HG02973 (cell line): ENCODE measurements at regions not wholly inside any gene's neighbourhood (a gene's known extent, or its start where the extent isn't known, plus 50 kb on each side); places are given as distances from the start of the nearest gene placed in this dataset.
"Not testable (repeated sequence)": the region's sequence is repeated elsewhere in the genome, so short reads cannot be mapped to it uniquely, and the experiment has no call there.

Experiments
- ATAC-seq: cut with Tn5 transposase; IDR thresholded peaks from one replicate; pipeline ENCODE4 v1.9.1; 2021; ENCODE audit warnings: moderate library complexity; ENCODE audit not compliant: unreplicated experiment

DNA sequence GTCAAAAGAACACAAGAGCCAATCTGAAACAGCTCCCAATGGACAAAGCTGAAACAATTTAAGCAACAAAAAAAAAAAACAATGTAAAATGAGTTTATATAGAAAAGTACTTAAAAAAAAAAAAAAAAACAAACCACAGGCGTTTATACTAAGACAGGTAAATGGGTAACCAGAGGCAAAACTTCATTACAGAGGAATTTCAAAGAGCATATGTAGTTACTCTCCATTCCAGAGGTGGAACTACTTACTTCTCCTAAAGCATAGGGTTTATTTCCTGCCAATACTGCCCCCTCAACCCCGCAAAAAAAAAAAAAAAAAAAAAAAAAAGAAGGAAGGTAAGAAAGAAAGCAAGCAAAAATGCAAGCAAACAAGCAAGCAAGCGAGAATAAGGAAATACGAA, 132.9 kb downstream of the LIG4 start:
- ATAC-seq = no peak

DNA sequence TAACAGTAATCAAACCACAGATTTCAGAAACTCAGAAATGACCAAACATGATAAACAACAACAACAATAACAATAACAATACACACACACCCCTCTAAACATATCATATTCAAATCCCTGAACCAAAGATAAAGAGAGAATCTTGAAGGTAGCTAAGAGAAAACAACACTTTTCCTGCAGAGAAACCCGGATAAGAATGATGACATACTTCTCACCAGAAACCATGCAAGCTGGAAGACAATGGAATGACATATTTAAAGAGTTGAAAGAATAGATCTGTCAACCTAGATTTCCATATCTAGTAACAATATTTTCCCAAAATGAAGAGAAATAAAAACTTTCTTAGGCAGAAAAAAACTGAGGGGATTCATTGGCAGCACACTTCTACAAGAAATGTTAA, 138.1 kb downstream of the LIG4 start:
- ATAC-seq = no peak

DNA sequence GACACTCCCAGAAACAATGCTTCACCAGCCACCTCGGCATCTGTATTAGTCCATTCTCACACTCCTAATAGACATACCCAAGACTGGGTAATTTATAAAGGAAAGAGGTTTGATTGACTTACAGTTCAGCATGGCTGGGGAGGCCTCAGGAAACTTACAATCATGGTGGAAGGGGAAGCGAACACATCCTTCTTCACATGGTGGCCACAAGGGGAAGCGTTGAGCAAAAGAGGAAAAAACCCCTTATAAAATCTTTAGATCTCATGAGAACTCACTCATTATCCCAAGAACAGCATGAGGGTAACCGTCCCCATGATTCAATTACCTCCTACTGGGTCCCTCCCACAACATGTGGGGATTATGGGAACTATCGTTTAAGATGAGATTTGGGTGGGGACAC, 140.9 kb downstream of the LIG4 start:
- ATAC-seq = not testable (repeated sequence)

DNA sequence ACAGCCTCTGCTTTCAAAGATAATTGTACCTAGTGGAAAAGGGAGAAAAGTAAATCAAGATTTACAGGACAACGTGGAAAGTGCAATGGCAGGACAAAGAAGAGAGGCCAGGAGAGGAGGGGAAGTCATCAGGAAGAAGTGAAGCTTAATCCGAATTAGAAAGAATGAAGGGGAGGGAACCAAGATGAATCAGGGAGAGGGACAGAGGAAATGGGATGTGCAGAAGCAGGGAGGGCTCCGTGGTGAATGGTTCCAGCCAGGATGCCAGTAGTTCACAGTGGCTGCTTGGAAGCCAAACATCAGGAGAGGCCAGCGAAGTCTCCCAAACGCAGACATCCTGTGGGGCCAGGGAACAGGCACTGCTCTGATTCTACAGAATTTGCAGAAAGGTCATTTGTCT, 144.4 kb downstream of the LIG4 start:
- no peak for ATAC-seq

DNA sequence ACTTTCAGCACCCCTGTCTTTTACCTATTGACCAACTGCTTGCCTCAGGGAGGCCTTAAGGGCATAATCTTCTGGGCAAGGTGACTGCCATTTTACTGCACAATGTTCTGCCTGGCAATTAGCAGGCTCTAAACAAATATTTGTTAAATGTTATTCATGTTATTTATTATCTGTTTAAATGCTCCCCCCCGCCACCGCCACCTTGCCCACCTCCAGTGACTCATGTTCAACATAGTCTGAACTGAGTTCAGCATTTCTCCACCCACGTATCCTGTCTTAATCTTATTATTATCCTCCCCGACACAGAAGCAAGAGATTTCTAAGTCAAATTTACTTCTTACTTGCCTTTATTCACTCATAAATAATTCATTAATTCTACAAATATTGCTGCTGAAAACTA, 144.8 kb downstream of the LIG4 start:
- no peak for ATAC-seq

DNA sequence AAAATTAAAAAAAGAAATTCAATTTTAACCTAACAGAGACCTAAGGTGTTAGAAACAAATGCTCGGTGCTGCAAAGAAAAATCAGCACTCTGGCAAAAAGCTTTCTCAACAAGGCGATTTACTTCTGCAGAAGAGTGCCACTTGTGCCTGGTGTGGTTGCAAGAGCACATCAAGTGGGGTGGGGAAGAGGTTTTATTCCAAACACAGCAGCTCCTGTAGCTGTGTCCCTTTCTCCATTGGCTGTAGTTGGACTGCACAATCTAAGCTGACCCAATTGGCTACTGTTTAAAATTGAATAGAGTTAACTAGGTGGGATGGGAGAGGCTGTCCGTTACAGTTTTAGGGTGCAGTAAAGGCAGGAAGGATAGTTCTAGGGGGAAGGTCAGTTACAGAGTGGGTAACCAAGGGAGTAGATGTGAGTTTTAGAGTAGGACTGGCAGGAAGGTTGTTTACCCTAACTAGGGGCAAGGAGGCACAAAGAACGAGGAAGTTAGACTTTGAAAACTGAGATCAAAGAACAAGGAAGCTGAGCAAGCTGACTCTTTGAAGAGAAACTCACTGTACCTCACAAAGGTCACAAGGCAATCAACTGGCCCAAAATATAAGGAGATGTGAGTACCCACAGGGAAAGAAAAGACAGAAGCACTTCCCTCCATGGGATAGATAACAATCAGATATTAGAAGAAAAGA, 145.7 kb downstream of the LIG4 start:
- no peak for ATAC-seq

DNA sequence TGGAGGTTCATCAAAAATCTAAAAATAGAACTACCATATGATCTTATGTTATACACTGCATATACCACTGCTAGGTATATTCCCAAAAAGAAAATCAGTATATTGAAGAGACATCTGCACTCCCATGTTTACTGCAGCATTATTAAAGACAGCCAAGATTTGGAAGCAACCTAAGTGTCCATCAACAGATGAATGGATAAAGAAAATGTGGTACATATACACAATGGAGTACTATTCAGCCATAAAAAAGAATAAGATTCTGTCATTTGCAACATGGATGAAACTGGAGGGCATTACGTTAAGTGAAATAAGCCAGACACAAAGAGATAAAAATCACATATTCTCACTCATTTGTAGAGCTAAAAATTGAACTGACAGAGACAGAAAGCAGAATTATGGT, 151.0 kb downstream of the LIG4 start:
- ATAC-seq = not testable (repeated sequence)

DNA sequence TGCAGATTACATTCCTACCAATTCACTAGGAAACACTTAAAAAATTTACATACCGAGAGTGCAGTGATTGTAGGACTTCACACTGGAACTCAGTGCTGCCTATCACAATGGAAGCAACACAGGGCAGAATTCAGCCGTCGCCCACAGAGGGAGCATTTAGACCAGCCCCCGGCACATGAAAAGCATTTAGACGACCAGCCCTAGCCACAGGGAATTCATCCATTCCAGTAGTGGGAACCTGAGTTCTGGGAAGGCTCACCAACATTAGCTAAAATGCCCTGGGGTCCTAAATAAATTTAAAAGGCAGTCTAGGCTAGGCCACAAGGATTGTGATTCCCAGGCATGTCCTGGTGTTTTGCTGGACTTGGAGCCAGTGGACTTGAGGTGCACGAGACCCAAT, 155.2 kb downstream of the LIG4 start:
- ATAC-seq = no peak

DNA sequence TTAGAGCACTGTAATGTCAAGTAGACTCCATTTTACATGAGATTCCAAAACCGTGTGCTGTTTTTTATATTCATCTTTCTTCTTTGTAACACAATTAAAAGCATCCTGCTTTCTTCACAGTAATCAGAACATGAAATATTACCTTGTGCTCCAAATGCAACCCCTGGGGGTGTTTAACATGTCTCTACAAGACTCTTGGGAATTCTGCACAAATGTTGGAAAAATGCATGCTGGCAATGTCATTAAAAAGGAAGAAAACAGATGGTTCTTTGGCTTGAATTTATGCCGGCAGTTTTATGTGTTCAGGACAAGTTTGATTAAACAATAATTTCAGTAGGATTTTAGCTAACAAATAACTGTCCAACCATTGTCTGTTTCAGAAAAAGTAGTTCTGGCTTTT, 159.1 kb downstream of the LIG4 start:
- ATAC-seq = no peak

DNA sequence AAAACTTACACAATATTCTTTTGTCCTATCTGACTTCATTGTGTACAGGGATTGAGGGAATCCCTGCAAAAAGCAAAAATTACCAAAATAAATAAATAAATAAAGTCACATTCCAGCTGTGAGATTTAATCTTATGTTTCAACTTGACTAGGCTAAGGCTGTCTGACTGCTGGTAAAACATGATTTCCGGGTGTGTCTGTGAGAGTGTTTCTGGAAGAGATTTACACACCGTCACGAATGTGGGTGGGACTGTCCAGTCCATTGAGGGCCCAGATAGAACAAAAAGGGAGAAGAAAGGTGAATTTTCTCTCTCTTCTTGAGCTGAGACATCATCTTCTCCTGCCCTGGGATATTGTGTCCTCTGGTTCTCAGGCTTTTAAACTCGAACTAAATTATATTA, 166.1 kb downstream of the LIG4 start:
- ATAC-seq = no peak

DNA sequence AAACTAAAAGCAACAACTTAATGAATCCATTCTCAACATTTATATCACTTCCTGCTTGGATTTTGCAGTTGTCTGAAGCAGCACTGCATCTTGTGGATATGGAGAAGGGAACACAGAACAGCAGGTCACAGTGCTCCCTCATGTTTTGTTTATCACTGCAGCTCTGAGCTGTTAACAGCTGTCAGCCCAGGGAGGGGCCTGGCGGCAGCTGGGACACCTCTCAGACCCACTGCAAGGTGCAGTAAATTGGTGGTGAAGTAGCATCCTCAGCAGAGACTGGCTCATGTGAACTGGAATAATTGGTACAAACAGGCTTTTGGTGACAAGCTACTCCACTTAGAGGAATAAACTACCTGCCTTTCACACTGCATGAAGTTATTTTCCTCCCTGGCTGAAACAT, 170.4 kb downstream of the LIG4 start:
- ATAC-seq = no peak

DNA sequence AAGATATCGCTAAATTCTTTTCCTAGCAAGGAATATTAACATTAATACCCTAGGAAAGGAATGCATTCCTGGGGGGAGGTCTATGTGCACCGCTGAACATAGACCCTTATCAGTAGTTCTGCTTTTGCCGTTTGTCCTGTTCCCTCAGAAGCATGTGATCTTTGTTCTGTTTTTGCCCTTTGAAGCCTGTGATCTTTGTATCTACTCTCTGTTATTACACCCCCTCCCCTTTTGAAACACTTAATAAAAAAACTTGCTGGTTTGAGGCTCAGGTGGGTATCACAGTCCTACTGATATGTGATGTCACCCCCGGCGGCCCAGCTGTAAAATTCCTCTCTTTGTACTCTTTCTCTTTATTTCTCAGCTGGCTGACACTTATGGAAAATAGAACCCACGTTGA, 172.5 kb downstream of the LIG4 start:
- not testable (repeated sequence) for ATAC-seq

DNA sequence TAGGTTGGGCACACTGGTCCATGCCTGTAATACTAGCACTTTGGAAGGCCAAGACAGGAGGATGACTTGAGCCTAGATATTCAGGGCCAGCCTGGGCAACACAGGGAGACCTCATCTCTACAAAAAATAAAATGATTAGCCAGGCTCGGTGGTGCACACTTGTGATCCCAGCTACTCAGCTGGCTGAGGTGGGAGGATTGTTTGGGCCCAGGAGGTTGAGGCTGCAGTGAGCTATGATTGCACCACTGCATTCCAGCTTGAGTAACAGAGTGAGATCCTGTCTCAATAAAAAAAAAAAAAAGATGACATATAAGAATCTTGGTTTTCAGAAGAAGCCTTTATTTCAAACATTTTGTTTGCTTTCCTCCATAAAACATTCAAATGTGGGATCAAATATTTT, 178.0 kb downstream of the LIG4 start:
- ATAC-seq = no peak

DNA sequence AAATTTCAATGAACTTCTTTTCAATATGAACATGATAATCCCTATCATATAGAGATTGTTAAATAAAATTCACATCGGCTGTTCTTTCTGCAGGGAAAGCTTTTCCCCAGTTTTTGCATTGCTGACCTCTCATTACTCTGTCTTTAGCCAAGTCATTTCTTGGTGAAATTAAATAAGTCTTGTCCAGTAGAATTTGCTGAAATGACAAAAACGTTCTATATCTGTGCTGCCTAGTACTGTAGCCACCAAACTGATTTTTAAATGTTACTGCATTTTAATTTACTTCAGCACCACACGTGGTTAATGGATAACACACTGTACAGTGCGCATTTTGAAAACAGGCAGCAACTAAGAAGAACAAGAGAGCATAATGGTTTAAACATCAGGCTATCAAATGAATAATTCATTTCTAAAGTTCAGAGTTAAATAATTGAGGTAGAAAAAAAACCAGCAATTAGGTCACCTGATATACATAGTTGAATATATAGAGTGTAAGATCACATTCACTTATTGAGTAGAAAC, 178.9 kb downstream of the LIG4 start:
- ATAC-seq = no peak

DNA sequence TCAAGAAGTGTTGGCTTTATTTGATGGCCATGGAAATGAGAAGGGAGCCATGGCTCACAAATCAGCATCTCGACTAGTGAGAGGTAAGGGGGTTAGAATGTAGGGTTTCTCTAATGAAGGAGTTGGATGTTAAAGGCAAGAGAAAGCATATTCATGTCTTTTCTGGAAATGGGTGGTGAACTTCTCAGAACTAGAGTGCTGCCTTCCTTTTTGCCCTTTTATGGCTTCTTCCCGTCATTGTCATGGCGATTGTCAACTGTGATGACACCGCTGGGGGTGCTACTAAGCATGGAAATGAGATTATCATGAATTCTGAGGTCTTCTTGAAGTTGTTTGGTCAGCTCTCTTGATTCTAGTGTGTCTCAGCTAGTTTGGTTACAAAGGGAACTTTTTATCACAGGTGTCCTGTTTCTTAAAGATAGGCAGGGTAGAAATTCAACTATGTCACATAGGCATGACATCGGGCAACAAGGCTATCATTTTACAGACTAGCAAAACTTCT, 180.4 kb downstream of the LIG4 start:
- no peak for ATAC-seq

DNA sequence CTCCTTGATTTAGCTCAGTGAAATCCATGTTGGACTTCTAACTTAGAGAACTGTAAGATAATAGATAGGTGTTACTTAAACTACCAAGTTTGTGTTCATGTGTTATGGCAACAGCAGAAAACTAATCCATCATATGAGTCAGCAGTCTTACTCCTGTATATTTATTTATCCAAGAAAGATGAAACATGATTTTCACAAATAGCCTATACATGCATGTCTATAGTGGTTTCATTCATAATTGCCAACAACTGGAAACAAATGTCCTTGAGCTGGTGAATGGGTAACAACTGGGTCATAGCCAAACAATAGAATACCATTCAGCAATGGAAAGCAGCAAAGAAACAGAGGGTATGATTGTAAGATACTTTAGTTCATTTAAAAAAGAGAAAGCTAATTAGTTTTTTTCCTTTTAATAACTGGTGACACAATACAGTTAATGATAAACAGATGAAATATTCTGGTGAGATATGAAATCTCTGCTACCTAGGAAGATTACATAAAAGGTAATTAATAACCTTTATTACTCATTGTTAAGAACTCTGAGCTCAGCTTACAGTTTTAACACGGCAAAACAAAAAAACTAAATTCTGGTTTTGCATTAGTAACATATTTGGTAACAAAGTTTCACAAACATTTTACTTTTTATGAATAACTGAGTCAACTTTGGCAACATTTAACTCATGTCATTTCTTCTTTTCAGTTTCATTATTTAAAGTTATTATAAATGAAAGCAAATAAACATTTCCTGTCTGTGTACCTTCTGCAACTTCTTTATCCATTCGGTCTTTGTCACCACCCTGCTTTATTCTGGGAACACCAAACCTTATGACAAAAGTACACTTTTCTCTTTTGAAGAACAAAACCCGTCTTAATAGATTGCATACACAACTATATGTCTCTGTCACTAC, 181.3 kb downstream of the LIG4 start:
- ATAC-seq = no peak

DNA sequence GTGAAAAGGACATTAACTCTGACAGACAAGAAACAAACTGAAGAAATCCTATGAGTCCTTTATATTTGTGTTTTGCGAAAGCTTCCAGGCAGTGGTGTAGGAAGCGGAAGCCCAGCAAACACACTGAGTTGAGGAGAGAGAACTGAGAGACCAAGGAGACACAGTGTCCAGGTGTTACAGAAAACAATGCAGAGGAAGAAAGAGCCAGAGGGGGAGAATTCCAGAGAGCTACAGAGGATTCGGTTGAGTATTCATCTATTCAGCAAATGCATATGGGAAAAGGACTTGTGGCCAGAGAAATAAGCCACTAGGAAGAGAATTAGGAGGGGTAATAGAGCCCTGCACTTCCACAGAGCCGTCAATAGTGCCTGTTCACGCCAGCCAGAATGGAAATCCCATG, 183.5 kb downstream of the LIG4 start:
- ATAC-seq = no peak

DNA sequence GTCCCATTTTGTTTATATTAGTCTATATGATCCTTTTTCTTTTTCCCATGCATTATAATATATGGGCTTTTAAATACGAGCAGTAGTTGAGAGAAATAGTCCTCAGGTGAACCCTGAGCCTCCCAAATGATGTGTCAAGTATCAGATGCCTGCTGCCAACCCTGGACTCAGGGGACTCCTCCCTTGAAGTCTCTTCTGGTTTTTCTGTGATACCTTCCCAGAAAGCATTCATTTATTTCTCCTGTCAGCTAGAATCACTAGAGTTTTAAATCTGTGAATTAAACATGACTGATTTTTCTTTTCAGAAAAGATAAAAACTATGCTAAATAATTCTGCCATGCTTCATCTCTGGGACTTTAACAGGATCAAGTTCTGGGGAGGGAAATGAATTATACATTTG, 184.6 kb downstream of the LIG4 start:
- no peak for ATAC-seq

DNA sequence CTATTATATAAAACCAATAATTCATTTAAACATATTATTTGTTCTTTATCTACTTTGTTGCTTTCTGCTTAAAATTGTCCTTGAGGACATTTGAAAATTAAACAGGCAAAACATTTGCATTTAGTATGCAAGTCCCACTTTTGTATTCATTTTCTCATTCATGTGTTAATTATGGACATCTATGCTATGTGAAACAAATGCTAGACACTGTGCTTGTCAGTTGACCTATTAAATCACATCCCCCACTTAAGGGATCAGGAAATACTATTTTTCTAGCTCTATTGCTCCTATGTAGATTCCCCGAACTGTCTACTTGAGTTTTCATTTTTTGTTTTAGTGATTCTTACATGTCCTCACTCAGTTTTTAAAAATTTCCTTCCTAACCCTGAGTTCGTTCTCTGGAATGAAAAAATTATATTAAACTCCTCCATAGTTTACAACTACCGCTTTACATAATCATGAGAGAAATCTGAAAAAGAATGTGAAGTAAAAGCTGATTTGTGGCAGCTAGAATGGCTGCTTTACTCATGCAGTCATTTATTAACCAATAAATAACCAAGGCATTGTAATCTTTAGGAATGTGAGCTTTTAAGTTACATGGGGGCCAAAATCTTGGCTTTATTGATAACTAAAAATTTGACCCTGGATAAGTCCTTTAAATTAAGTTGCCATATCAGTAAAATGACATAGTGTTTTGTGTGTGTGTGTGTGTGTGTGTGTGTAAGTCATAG, 188.5 kb downstream of the LIG4 start:
- no peak for ATAC-seq

DNA sequence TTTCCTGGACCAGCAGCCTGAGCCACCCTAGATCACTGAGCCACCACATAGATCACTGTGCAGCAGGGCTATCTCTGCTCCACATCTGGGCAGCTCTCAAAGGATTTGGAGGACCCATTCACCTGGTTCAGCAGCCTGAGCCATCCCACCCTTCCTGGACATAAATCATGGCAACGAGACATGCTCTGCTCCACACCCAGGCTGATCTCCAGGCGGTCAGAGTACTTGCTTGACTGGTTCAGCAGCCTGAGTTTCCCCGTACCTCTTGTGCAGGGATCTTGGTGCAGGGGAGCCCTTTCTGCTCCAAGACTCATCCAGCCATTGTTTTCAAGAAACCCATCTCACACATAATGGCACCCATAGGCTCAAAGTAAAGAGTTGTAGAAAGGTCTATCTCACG, 195.3 kb downstream of the LIG4 start:
- no peak for ATAC-seq

DNA sequence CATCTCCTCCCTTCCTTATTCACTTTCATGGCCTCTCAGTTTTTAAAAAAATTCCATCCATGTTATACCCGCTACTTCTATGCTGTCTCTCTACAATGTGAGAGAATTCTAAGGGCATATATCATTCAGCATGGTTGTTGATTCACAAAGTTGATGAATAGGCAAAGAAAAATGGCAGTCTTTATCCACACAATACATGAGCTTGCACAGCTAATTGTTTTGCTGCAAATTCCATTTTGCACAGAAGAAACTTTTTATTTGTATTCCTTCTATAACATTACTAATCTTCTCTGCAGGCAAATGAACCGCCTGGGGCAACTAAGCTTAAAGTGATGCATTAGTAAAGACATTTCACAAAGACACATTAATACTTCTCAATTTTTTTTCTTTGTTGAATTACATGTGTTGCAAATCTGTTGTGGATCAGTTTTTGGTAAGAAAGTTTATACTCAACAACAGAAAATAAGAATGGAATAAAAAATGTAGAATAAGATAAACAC, 196.9 kb downstream of the LIG4 start:
- ATAC-seq = no peak
